Stimulated activated CD4-positive, alpha-beta T cell treated with anti-CD3 and anti-CD28 coated beads, Interleukin-1b, Interleukin-23, amount 100 ng/mL, for 1 hour (primary cell): ENCODE measurements at regions not wholly inside any gene's neighbourhood (a gene's known extent, or its start where the extent isn't known, plus 50 kb on each side); places are given as distances from the start of the nearest gene placed in this dataset.
"Not testable (repeated sequence)": the region's sequence is repeated elsewhere in the genome, so short reads cannot be mapped to it uniquely, and the experiment has no call there.

Experiments
- DNase-seq, 2 donors: peaks; one replicate each; pipeline ENCODE4 v3.0.0-alpha.2; 2020; ENCODE audit warnings: low read depth in 2 of 2

GRCh38 chr9:107810461-107810961, 320.9 kb upstream of the KLF4 start:
- no peak for DNase-seq

GRCh38 chr9:107809871-107810460, 320.4 kb upstream of the KLF4 start:
- DNase-seq, result no peak

- no peak for DNase-seq
Measured at GRCh38 chr9:107807183-107807582, 317.6 kb upstream of the KLF4 start.

- no peak for DNase-seq
Measured at GRCh38 chr9:107805201-107805600, 315.6 kb upstream of the KLF4 start.

GRCh38 chr9:107794259-107794658, 304.7 kb upstream of the KLF4 start:
- no peak for DNase-seq

GRCh38 chr9:107793541-107793940, 304.0 kb upstream of the KLF4 start:
- no peak for DNase-seq

- no peak for DNase-seq
Measured at GRCh38 chr9:107792596-107792995, 303.0 kb upstream of the KLF4 start.

GRCh38 chr9:107792006-107792405, 302.4 kb upstream of the KLF4 start:
- no peak for DNase-seq

GRCh38 chr9:107789001-107789700, 299.6 kb upstream of the KLF4 start:
- DNase-seq, result no peak

- DNase-seq, result no peak
Measured at GRCh38 chr9:107786561-107786960, 297.0 kb upstream of the KLF4 start.

GRCh38 chr9:107784235-107784958, 294.8 kb upstream of the KLF4 start:
- no peak for DNase-seq

- DNase-seq, result no peak
Measured at GRCh38 chr9:107782789-107783188, 293.2 kb upstream of the KLF4 start.

GRCh38 chr9:107782381-107782780, 292.8 kb upstream of the KLF4 start:
- DNase-seq, result no peak

- no peak for DNase-seq
Measured at GRCh38 chr9:107780960-107781359, 291.4 kb upstream of the KLF4 start.

GRCh38 chr9:107779731-107780130, 290.2 kb upstream of the KLF4 start:
- no peak for DNase-seq

- no peak for DNase-seq
Measured at GRCh38 chr9:107778661-107779060, 289.1 kb upstream of the KLF4 start.

GRCh38 chr9:107774099-107774498, 284.5 kb upstream of the KLF4 start:
- DNase-seq, result not testable (repeated sequence)

GRCh38 chr9:107772988-107773387, 283.4 kb upstream of the KLF4 start:
- DNase-seq, result no peak

GRCh38 chr9:107770716-107771115, 281.1 kb upstream of the KLF4 start:
- no peak for DNase-seq

- DNase-seq, result no peak
Measured at GRCh38 chr9:107768224-107768623, 278.7 kb upstream of the KLF4 start.

- DNase-seq, result no peak
Measured at GRCh38 chr9:107767711-107768110, 278.1 kb upstream of the KLF4 start.

GRCh38 chr9:107763469-107763868, 273.9 kb upstream of the KLF4 start:
- not testable (repeated sequence) for DNase-seq

- no peak for DNase-seq
Measured at GRCh38 chr9:107761307-107761706, 271.7 kb upstream of the KLF4 start.
